Fibroblast of lung (primary cell): ENCODE measurements at regions not wholly inside any gene's neighbourhood (a gene's known extent, or its start where the extent isn't known, plus 50 kb on each side); places are given as distances from the start of the nearest gene placed in this dataset.
A peak's percentile ranks its signal among the peaks of the same experiment; 100 is the strongest.

ENCODE experiments used
- DNase-seq, 2 donors: peaks; one replicate each; pipeline versions ENCODE4 v3.0.0 to v3.0.0-alpha.2; 2010; ENCODE audit warnings: low read depth in 2 of 2
- H2AFZ ChIP-seq: 2 replicates; pipeline ENCODE4 v1.5.1; 2012; ENCODE audit warnings: low read length, control low read depth, inconsistent platforms
- H3K27ac ChIP-seq: 2 replicates; pipeline ENCODE4 v1.5.1; 2011; ENCODE audit warnings: low read length, control low read depth; ENCODE audit not compliant: insufficient read depth
- H3K27me3 ChIP-seq: 2 replicates; pipeline ENCODE4 v1.5.1; 2011; ENCODE audit warnings: mild to moderate bottlenecking, low read length; ENCODE audit not compliant: control insufficient read depth, insufficient read depth
- H3K36me3 ChIP-seq: 2 replicates; pipeline ENCODE4 v1.5.1; 2011; ENCODE audit warnings: low read length; ENCODE audit not compliant: control insufficient read depth, insufficient read depth
- H3K4me1 ChIP-seq: 2 replicates; pipeline ENCODE4 v1.5.1; 2011; ENCODE audit warnings: low read length; ENCODE audit not compliant: control insufficient read depth, insufficient read depth; ENCODE audit errors: extremely low read depth
- H3K4me2 ChIP-seq: 2 replicates; pipeline ENCODE4 v1.5.1; 2011; ENCODE audit warnings: low read length, control low read depth; ENCODE audit not compliant: insufficient read depth; ENCODE audit errors: extremely low read depth
- H3K4me3 ChIP-seq, 4 experiments: fragments of 200-600 bp in 1 of 4; sonication (generic) in 1 of 4; replicated peaks in 1 of 4; 2 replicates each; pipeline ENCODE4 v1.5.1; 2011 to 2016; ENCODE audit warnings: low read length in 4 of 4, low read depth in 3 of 4, mild to moderate bottlenecking in 3 of 4, control low read depth in 2 of 4, inconsistent platforms in 1 of 4, mixed read lengths in 1 of 4; ENCODE audit not compliant: insufficient read depth in 1 of 4; ENCODE audit errors: control extremely low read depth in 1 of 4
- H3K79me2 ChIP-seq: 2 replicates; pipeline ENCODE4 v1.5.1; 2012; ENCODE audit warnings: mild to moderate bottlenecking, low read length, inconsistent platforms; ENCODE audit not compliant: control insufficient read depth, insufficient read depth
- H3K9ac ChIP-seq: 2 replicates; pipeline ENCODE4 v1.5.1; 2011; ENCODE audit warnings: mild to moderate bottlenecking, low read length, control low read depth; ENCODE audit not compliant: insufficient read depth
- H3K9me3 ChIP-seq: 2 replicates; pipeline ENCODE4 v1.5.1; 2012; ENCODE audit warnings: low read depth, low read length; ENCODE audit not compliant: control insufficient read depth, insufficient read depth
- H4K20me1 ChIP-seq: 2 replicates; pipeline ENCODE4 v1.5.1; 2011; ENCODE audit warnings: low read length; ENCODE audit not compliant: control insufficient read depth, insufficient read depth; ENCODE audit errors: extremely low read depth
- CTCF ChIP-seq, 2 donors: IDR thresholded peaks in 1 of 2; conservative IDR thresholded peaks in 1 of 2; 1 replicate in 1 of 2; 2 replicates in 1 of 2; pipeline ENCODE4 v1.5.1; 2011 to 2012; ENCODE audit warnings: low read length in 2 of 2, control low read depth in 1 of 2, inconsistent platforms in 1 of 2, low read depth in 1 of 2, mild to moderate bottlenecking in 1 of 2
- EZH2 ChIP-seq: IDR thresholded peaks from 2 replicates; pipeline ENCODE4 v1.5.1; 2012; ENCODE audit warnings: low read length, control low read depth, mild to moderate bottlenecking; ENCODE audit errors: missing control alignments

- Histone ChIP-seq H4K20me1 (no peaks in the 10 kb centered on the region), H3K9me3 (no peaks in the 10 kb centered on the region)
- no peak for DNase-seq
Observed at GRCh38 chr1:36706416-36706815, 223.7 kb upstream of the CSF3R start.

GRCh38 chr1:36705629-36706028 is 222.9 kb upstream of the CSF3R start:
- Histone ChIP-seq H3K27ac (no peak overlapping the region), H3K36me3 (no peaks in the 10 kb centered on the region), H2AFZ (no peak overlapping the region), H3K4me1 (no peaks in the 10 kb centered on the region), H3K79me2 (no peaks in the 10 kb centered on the region), H4K20me1 (no peaks in the 10 kb centered on the region), H3K9ac (no peak overlapping the region), H3K9me3 (no peaks in the 10 kb centered on the region), H3K4me2 (no peak overlapping the region), H3K4me3 (no peak overlapping the region), H3K27me3 (no peaks in the 10 kb centered on the region)
- no peak for DNase-seq
- TF ChIP-seq CTCF (conservative IDR thresholded peaks at IDR 0.05 in 1 of 2, IDR thresholded peaks at IDR 0.05 in 1 of 2; ENCODE audit: low read depth in 1 of 2, low read length in 2 of 2) (no peak), EZH2 (no peak)

More at GRCh38 chr1:36706416-36706815, 223.7 kb upstream of the CSF3R start:
- Histone ChIP-seq H3K27ac (no peak overlapping the region), H3K27me3 (no peaks in the 10 kb centered on the region), H2AFZ (no peak overlapping the region), H3K4me3 (no peak overlapping the region), H3K79me2 (no peaks in the 10 kb centered on the region), H3K4me2 (no peak overlapping the region), H3K9ac (no peak overlapping the region), H3K4me1 (no peaks in the 10 kb centered on the region), H3K36me3 (no peaks in the 10 kb centered on the region)
- no peak for TF ChIP-seq CTCF (conservative IDR thresholded peaks at IDR 0.05 in 1 of 2, IDR thresholded peaks at IDR 0.05 in 1 of 2; ENCODE audit: low read depth in 1 of 2, low read length in 2 of 2)
- TF ChIP-seq EZH2 = no peak

- no peaks in the 10 kb centered on the region for H3K36me3 ChIP-seq
Observed at GRCh38 chr1:36703526-36704208, 221.0 kb upstream of the CSF3R start.

More at GRCh38 chr1:36703526-36704208, 221.0 kb upstream of the CSF3R start:
- no peaks in the 10 kb centered on the region for H3K4me1 ChIP-seq
- no peak overlapping the region for H3K4me3 ChIP-seq
- no peak overlapping the region for H3K9ac ChIP-seq
- TF ChIP-seq EZH2 (no peak), CTCF (conservative IDR thresholded peaks at IDR 0.05 in 1 of 2, IDR thresholded peaks at IDR 0.05 in 1 of 2; ENCODE audit: low read depth in 1 of 2, low read length in 2 of 2) (peak; percentile 65 to 82)
- H4K20me1 ChIP-seq = no peaks in the 10 kb centered on the region
- peak; percentile 31 to 55 for DNase-seq
- H3K9me3 ChIP-seq = no peaks in the 10 kb centered on the region
- no peak overlapping the region for H2AFZ ChIP-seq
- no peak overlapping the region for H3K4me2 ChIP-seq
- H3K27ac ChIP-seq = no peak overlapping the region
- H3K79me2 ChIP-seq = no peaks in the 10 kb centered on the region
- H3K27me3 ChIP-seq = no peaks in the 10 kb centered on the region
